Inflammatory macrophage (primary cell): ENCODE measurements at regions not wholly inside any gene's neighbourhood (a gene's known extent, or its start where the extent isn't known, plus 50 kb on each side); places are given as distances from the start of the nearest gene placed in this dataset.
"Not testable (repeated sequence)": the region's sequence is repeated elsewhere in the genome, so short reads cannot be mapped to it uniquely, and the experiment has no call there.

Experiments used
- DNase-seq, 2 donors: peaks; one replicate each; pipeline ENCODE4 v3.0.0-alpha.2; 2020 to 2022

DNA sequence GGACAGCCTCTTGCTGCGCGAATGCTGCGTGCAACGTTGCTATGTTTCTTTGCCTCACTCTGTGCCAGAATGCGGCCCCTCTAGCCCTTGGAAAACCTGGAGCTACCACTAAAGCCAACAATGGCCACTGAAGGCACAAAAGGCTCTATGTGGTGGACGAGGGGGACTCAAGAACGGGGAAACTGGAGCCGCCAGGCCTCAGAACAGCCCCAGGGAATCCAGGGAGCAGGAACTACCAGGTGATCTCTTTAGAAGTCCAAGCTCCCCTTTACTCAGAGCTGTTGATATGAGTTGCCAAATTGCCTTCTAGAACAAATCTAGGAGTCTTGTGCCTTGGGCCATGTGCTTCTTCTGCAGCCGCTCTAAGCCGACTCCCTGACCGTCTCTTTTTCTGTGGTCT, 113.8 kb upstream of the ERRFI1 start:
- no peak for DNase-seq

DNA sequence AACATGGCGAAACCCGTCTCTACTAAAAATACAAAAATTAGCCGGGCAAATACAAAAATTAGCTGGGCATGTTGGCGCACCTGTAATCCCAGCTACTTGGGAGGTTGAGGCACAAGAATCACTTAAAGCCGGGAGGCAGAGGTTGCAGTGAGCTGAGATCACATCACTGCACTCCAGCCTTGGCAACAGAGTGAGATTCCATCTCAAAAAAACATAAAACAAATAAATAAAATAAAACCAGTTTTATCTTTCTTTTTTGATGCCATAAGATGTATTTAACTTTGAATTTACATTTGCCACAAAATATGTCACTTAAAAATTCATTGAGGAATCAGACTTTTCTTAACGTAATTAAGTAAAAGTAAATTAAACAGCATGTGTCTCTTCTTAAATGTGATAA, 113.3 kb upstream of the ERRFI1 start:
- DNase-seq: no peak

DNA sequence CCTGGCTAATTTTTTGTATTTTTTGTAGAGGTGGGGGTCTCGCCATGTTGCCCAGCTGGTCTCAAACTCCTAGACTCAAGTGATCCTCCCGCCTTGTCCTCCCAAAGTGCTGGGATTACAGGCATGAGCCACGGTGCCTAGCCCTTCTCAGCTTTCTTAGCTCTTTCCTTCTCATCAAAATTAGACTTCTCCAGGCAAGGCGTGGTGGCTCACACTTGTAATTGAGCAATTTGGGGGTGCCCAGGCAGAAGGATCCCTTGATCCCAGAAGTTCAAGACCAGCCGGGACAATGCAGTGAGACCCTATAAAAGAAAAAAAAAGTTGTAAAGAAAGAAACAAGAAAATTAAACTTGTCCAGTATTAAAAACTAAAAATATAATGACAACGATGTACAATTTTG, 112.6 kb upstream of the ERRFI1 start:
- no peak for DNase-seq

DNA sequence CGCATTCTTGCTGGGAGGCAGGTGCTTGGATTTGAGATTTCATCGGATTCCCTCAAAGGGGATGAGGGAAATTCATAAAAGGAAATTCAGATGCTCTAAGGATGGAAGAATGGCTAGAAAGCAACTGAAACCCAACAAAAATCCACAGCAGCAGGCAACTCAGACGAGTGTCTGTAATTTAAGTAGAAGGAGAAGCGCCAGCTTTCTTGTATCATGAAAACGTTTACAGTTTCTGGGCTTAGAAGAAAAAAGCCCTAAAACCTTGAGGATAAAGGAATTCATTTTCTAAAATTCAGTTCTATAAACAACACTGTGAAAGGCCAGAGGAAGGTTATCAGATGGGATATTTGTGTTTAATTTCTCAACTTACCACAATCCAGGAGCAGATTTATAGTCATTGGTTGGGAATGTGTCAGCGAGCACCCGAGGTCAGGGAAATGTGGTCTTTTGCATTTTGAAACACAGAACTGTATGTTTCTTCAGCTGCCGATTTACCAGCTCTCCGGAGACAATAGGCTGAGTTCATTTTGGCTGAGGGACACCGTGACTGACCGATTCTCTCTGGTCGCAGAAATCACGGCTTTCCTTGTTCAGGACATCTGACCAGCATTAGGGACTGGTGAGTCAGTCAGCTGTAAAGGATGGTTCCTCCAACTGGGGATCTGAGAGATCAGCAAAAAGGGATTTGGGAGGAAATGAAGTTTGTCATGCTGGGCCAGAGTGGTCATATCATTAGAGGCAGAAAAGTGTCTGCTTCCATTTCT, 111.6 kb upstream of the ERRFI1 start:
- peak; percentile 40 to 57 for DNase-seq

DNA sequence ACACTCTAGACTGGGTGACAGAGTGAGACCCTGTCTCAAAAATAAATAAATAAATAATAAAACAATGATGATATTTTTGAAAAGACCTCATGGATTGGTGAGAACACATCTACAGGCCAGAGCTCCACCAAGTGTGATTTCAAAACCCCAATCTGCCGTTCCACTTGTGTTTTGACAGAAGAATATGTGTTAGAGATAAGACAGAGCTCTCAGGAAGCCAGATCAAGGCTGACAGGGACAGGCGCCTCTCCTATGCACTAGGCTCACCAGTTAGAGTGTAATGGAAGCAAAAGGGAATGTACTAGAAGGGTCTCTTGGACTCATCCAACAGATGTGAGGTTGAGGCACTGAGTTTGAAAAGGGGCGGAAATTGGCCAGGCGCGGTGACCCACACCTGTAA, 110.7 kb upstream of the ERRFI1 start:
- DNase-seq: no peak

DNA sequence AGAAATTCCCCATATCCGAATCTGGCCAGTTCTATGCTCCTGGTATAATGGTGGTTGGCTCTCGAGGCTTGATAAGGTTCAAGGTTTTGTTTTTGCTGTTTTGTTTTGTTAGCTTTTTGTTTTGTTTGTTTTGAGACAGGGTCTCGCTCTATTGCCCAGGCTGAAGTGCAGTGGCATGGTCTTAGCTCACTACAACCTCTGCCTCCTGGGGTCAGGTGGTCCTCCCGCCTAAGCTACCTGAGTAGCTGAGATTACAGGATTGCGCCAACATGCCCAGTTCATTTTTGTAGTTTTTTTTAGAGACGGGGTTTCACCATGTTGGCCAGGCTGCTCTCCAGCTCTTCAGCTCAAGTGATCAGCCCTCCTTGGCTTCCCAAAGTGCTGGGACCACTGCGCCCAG, 109.1 kb upstream of the ERRFI1 start:
- no peak for DNase-seq

DNA sequence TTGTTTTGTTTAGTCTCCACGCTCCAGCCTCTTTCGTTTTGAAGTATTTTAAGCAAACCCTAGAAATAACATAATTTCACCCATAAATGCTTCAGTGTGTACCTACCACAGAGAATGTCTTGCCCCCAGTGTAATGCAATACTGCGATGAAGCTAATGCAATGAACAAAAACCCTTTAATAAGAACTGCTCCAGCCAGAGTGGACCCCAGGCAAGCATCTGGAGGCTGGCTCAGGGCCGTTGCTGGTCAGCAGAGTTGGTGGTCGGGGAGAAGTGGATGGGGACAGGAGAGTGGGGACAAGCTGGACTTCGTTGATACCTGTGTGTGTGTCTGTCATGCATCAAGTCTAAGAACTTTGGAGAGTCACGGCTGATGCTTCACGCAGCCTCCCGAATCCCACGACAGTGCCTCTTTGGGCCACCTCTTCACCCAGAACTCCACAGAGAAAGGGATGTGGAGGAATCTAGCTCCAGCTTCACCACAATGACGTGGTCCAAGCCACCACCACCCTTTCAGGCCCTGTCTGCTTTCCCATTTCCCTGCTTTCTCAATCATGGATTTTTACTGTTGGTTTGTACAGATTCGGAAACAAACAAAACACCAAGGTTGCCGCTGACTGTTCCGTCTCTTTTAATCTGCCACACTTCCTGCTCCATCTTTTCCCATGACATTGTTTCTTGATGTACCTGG, 108.6 kb upstream of the ERRFI1 start:
- no peak for DNase-seq

DNA sequence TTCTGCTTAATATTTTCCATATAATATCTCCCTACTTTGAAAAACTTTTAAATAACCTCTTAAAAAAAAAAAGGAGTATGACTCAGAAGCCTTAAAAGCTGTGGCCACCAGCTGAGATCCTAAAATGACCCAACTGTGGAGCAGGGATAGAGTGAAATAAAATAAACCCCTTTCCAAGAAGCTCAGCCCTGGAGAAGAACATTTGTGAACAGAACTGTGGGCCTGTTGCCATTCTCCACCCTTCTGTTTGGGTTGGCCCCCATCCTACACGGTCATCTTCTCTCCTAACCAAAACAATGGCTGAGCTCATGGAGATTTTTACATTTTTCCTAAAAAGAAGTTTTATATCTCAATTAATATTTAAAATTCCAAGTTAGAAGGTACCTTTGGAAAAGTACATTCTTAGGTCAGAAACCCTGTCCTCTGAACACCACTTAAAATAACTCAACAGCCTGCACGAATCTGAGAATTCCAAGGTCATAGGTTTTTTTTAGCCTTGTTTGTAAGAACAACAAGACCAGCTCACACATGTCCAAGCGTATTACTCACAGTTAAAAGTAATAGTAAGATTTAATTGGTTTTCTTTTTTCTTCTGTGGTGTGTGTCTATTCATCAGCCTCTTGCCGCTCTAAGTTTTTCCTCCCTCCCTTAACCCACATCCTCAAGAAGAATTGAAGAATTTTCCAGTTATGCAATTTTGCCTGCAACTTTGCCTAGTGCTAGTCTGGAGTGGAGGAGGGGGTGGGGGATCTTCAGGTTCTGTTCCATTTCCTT, 107.7 kb upstream of the ERRFI1 start:
- DNase-seq: no peak

DNA sequence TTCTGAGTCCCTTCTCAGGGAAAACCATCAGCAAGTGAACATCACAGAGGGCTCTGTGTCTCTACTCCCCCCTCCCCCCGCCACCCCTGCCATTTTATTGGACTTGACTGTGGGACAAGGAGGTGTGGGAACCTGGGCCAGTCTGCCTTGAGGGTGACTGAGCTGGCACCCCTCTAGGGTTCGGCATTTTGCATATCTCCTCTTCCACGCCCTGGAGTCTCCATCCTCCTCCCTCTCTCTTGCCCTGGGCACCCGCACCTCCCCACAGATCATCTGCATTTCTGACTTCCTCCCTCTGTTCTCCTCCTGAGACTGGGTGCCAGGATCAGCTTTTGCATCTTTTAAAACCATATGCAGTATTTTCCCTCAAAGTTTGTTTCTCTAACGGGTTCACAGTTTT, 107.1 kb upstream of the ERRFI1 start:
- DNase-seq: no peak

DNA sequence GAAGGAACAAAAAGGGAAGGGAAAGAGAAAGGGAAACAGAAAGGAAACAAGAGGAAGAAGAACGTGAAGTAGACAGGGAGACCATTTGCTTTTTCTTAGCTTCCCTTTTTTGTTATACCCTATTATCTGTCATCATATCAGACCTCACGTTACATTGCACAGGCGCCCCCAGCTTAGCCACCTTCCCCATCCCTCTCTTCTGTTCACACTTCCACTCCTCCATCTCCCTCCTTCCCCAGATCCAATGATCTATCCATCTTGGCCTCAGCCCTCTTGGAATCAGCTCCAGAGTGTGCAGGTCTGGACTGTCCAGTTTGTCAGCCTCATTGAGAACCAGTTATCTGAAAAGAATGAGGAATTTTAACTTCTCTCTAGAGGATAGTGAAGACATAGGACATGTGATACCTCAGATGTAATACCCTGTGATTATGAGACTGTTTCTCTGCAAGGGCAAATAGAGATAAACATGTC, 101.1 kb upstream of the ERRFI1 start:
- DNase-seq: peak; percentile 66 to 83

DNA sequence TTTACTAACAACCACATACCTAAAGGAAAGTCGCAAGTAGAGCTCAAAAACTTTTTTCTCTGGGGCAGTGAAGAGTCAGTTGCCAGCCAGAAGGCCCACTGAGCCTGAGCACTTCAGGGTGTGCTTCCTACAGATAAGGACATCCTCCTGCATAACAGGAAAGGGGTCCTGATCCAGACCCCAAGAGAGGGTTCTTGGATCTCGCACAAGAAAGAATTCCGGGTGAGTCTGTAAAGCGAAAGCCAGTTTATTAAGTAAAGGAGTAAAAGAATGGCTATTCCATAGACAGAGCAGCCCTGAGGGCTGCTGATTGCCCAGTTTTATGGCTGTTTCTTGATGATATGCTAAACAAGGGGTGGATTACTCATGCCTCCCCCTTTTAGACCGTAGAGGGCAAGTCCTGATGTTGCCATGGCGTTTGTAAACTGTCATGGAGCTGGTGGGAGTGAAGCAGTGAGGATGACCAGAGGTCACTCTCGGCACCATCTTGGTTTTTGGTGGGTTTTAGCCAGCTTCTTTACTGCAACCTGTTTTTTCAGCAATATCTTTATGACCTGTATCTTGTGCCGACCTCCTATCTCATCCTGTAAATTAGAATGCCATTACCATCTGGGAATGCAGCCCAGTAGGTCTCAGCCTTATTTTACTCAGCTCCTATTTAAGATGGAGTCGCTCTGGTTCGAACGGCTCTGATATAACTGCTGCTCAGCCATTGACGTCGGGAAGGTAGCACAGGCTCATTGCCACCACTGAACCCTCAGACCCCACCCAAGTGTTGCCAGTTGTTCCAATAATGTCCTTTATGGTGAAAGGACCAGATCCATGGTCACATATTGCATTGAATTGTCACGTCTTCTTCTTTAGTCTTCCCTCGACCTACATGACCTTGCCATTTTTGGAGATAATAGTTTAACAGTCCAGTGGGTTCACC, 96.6 kb upstream of the ERRFI1 start:
- DNase-seq: no peak

DNA sequence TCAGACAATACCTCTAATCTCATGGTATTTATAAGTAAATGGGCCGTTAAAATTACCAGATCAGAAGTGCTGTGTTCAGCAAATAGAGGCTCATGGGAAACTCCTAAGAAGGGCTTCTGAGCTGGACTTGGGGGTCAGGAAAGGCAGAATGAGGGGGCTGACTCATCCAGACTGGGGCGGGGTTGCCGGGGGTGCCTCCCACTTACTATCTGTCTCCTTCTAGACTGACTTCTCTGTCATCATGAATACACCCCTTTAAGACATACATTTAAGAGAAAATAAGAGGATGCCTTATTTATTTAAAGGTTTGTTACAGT, 96.0 kb upstream of the ERRFI1 start:
- no peak for DNase-seq

DNA sequence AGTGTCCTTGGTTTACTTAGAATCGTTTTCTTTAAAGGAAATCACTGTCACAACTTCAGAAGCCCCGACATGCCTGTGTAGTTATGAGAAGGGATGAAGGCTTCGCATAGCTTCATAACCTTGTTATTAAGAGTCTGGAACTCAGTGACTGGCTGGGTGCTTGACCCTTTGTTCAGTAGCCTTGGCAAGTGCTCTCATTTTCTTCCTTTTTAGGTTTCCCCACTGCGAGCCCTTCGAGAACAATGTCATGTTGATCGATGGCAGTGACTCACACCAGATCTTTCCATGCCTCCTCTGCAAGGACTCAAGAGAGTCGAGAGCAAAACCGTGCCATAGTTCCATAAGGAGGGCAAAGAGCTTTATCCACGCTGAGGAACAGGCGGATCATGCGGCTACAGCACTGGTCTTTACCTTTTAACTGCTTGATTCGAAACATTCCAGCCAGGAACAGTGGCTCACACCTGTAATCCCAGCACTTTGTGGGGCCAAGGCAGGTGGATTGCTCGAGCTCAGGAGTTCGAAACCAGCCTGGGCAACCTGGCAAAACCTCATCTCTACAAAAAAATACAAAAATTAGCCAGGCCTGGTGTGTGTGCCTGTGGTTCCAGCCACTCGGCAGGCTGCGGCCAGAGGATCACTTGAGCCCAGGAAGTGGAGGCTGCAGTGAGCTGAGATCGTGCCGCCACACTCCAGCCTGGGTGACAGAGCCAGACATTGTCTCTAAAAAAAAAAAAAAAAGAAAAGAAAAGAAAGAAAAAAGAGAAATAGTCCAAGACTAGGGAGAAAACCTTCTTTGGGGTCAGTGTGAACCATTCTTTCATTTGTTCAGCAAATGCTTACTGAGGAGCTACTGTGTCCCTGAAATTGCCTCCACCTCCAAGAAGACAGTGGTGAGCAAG, 95.4 kb upstream of the ERRFI1 start:
- no peak for DNase-seq

DNA sequence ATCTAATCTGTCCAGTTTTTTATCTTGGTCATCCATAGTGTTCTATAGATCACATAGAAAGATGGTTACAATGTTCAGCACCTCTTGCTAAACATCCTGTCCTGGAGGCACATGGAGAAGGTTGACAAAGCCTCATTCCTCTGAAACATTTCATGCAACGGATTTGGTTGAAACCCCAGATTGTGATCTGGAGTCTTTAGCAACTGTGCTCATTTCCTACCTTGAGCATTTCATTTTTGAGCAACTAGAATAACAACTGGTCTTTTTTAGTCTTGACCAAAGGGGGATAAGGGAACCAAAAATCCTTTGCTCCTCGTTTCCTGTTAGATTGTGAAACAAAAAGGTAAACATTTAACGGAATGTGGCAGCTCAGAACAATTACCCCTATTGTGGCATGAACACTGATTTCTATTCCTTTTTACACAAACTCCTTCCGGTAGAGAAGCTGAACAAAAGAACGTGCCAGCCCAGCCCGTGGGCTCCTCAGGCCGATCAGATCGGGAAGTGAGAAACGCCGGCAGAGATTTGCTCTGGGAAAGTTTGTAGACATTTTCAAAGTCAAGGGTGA, 94.7 kb upstream of the ERRFI1 start:
- peak; percentile 38 to 45 for DNase-seq

DNA sequence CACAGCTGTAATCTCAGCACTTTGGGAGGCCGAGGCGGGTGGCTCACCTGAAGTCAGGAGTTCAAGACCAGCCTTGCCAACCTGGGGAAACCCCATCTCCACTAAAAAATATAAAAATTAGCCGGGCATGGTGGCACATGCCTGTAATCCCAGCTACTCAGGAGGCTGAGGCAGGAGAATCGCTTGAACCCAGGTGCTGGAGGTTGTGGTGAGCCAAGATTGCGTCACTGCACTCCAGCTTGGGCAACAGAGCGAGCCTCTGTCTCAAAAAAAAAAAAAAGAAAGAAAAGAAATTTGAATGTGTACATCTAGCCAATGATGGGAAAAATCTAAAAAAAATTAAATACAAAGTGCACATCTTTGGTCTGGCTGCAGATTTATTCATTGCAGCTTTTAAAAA, 92.6 kb upstream of the ERRFI1 start:
- not testable (repeated sequence) for DNase-seq

DNA sequence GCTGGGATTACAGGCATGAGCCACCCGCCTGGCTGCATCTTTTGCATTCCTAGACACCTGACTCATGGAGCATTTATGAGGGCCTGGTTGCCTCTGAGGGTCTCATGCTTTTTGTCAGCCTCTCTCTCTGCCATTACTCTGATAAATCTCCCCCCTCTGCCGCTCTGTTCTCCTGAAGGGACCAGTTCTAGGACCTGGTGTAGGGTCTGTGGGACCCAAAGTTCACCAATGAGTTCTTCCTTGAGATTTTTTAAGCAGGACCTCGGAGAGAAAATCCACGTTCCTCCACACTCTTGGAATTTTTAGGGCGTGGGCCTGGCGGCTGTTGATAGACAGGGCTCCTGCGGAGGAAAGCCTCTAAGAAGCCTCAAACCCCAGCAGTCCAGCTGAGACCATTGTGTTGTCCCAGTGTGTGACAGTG, 91.9 kb upstream of the ERRFI1 start:
- no peak for DNase-seq

DNA sequence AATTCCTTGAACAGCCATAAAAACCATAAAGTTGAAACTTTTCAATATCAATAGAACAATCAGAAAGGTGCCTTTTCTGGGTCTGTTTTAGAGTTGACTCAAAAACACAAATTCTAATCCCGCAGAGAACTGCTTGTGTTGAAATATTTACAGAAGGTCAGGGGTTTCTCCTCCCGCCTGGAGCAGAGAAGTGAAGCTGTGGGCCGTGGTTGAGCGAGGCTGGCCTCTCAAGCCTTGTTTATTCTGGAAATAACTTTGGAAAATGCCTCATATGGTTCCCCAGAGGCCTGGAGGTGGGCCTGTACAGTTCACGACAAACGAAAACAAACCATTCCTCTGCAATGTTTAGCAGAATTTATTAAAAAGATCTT, 90.8 kb upstream of the ERRFI1 start:
- DNase-seq: no peak

DNA sequence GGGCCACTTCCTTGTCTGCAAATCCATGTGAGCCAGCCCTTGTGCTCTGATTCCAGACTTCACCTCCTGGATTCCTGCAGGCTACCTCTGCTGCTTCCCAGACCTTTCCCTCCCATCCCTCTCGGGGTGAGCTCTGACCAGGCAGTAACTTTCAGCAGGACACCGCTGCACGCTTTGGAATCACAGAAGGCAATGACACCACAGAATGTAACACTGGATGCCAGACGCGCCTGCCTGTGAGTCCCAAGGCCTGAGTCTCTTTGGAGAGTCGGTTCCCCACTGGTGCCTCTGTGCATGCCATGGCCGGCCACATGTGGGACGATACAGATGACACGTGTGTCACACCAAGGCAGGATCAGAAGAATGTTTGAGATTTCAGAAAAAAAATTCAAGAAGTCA, 89.7 kb upstream of the ERRFI1 start:
- no peak for DNase-seq

DNA sequence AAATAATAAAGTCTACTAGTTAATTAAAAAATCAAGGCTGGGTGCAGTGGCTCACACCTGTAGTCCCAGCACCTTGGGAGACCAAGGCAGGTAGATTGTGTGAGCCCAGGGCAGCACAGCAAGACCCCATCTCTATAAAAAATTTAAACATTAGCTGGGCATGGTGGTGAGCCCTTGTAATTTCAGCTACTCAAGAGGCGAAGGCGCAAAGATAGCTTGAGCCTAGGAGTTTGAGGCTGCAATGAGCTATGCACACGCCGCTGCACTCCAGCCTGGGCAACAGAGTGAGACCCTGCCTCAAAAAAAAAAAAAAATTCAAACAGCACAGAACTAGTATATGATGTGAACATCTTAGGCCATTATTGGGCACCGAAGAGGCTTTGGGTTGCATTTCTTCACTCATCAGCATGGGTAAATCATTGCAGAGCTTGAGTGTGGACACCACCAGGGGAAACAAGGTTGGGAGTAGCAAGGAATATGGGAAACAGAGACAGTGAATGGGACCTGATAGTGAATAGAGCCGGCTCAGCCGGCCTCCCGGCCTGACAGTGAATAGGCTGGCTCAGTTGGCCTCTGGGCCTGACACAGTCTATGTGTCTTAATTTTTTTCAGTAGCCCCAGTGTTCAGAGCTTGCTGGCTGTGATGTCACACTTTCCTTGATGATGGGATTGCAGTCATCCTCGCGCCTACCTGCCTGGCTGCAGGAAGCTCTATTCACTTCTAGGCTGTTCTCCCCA, 89.1 kb upstream of the ERRFI1 start:
- no peak for DNase-seq
